Suprapubic skin (tissue), 4 donors: ENCODE measurements at regions not wholly inside any gene's neighbourhood (a gene's known extent, or its start where the extent isn't known, plus 50 kb on each side); places are given as distances from the start of the nearest gene placed in this dataset.

ENCODE experiments used
- DNase-seq, 2 donors: peaks; one replicate each; pipeline ENCODE4 v3.0.0-alpha.2; 2019; ENCODE audit warnings: low spot score in 2 of 2
- H3K27ac ChIP-seq: fragments of 200-600 bp; sonication (generic); one replicate; pipeline ENCODE4 v1.5.1; 2019
- H3K27me3 ChIP-seq: fragments of 200-600 bp; sonication (generic); one replicate; pipeline ENCODE4 v1.5.1; 2019
- H3K36me3 ChIP-seq: fragments of 200-600 bp; sonication (generic); one replicate; pipeline ENCODE4 v1.5.1; 2019
- H3K4me1 ChIP-seq: fragments of 200-600 bp; sonication (generic); one replicate; pipeline ENCODE4 v1.5.1; 2019
- H3K4me3 ChIP-seq: fragments of 200-600 bp; sonication (generic); one replicate; pipeline ENCODE4 v1.5.1; 2019; ENCODE audit warnings: mild to moderate bottlenecking
- H3K9me3 ChIP-seq: fragments of 200-600 bp; sonication (generic); one replicate; pipeline ENCODE4 v1.5.1; 2019
- EP300 ChIP-seq: sonication (generic); formaldehyde crosslinking; IDR thresholded peaks from one replicate; pipeline ENCODE4 v1.6.1; 2017; ENCODE audit warnings: antibody characterized with exemption
- POLR2A ChIP-seq, 2 donors: fragments of 450-650 bp; IDR thresholded peaks; one replicate each; pipeline ENCODE4 v1.6.1; 2017; ENCODE audit warnings: antibody characterized with exemption in 2 of 2, mild to moderate bottlenecking in 2 of 2, moderate library complexity in 2 of 2
- POLR2AphosphoS5 ChIP-seq, 3 donors: sonication (generic); formaldehyde crosslinking; IDR thresholded peaks; one replicate each; pipeline ENCODE4 v1.6.1; 2017; ENCODE audit warnings: antibody characterized with exemption in 3 of 3
- WGBS: methylation state at CpG from one replicate; pipeline ENCODE4 v1.1.5; 2018; 5-methylcytosine and 5-hydroxymethylcytosine counted together
- TF ChIP-seq, protein P1 (sequence below), 2 donors: fragments of 200-600 bp in 1 of 2; fragments of 450-650 bp in 1 of 2; sonication (generic) in 1 of 2; IDR thresholded peaks; one replicate each; pipeline ENCODE4 v1.5.1; 2016 to 2019; ENCODE audit warnings: antibody characterized with exemption in 2 of 2, mild to moderate bottlenecking in 1 of 2, moderate library complexity in 1 of 2

DNA sequence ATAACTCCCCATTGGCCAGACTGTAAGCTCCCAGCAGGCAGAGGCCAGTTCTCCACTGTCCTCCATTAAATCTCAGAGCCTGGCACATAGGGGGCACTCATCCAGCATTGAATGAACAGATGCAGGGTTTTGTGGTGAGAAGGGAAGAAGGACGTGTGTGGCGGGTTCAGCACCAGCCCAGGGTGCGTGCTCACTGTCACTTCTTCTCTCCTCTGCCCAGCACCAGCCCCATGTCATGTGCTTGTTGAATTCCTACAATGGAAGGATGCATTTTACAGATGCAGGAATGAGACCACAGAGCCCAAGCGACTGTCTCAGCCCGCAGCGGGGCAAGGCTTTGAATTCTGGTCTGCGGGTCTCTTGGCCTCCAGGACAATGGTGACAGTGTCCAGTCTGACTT is 149.9 kb downstream of the CEBPB start:
- Histone ChIP-seq H3K27ac (no peak overlapping the region), H3K27me3 (no peaks in the 10 kb centered on the region), H3K36me3 (no peaks in the 10 kb centered on the region), H3K4me1 (peaks cover 33% of the 10 kb centered on the region), H3K9me3 (no peaks in the 10 kb centered on the region), H3K4me3 (no peak overlapping the region)
- DNase-seq: no peak
- TF ChIP-seq POLR2A (IDR thresholded peaks at IDR 0.05) (no peak), EP300 (no peak), POLR2AphosphoS5 (IDR thresholded peaks at IDR 0.05) (no peak)
- TF ChIP-seq, protein P1, sequence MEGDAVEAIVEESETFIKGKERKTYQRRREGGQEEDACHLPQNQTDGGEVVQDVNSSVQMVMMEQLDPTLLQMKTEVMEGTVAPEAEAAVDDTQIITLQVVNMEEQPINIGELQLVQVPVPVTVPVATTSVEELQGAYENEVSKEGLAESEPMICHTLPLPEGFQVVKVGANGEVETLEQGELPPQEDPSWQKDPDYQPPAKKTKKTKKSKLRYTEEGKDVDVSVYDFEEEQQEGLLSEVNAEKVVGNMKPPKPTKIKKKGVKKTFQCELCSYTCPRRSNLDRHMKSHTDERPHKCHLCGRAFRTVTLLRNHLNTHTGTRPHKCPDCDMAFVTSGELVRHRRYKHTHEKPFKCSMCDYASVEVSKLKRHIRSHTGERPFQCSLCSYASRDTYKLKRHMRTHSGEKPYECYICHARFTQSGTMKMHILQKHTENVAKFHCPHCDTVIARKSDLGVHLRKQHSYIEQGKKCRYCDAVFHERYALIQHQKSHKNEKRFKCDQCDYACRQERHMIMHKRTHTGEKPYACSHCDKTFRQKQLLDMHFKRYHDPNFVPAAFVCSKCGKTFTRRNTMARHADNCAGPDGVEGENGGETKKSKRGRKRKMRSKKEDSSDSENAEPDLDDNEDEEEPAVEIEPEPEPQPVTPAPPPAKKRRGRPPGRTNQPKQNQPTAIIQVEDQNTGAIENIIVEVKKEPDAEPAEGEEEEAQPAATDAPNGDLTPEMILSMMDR (IDR thresholded peaks at IDR 0.05): no peak
- WGBS: 97% methylated on average over 7 of the region's 7 CpGs

DNA sequence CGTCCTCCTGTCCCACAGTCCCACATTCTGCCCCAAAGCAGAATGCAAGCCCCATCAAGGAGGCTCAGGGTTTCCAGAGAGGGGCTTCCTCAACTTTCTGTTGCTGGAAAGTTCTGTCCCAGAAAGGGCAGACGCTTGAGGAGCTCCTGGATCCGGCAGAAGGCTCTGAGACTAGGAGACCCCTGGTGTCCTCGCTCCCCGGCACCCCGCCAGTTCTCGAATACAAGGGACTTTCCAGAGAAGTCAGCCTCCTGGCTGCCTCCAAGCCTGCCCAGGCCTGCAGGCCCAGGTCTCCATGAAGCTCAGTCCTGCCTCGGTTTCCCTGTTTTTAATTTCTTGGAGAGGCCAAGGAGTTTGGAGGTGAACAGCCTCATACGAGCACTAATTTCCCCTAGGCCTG is 150.4 kb downstream of the CEBPB start:
- H3K27ac ChIP-seq: no peak overlapping the region
- no peaks in the 10 kb centered on the region for H3K27me3 ChIP-seq
- H3K4me3 ChIP-seq: no peak overlapping the region
- no peak for DNase-seq
- TF ChIP-seq POLR2A (IDR thresholded peaks at IDR 0.05): no peak
- no peak for TF ChIP-seq POLR2AphosphoS5 (IDR thresholded peaks at IDR 0.05)
- TF ChIP-seq, protein P1 (IDR thresholded peaks at IDR 0.05): no peak
- TF ChIP-seq EP300: no peak
- H3K9me3 ChIP-seq: no peaks in the 10 kb centered on the region
- peaks cover 38% of the 10 kb centered on the region for H3K4me1 ChIP-seq
- 70% methylated on average over 3 of the region's 9 CpGs for WGBS
- no peaks in the 10 kb centered on the region for H3K36me3 ChIP-seq

DNA sequence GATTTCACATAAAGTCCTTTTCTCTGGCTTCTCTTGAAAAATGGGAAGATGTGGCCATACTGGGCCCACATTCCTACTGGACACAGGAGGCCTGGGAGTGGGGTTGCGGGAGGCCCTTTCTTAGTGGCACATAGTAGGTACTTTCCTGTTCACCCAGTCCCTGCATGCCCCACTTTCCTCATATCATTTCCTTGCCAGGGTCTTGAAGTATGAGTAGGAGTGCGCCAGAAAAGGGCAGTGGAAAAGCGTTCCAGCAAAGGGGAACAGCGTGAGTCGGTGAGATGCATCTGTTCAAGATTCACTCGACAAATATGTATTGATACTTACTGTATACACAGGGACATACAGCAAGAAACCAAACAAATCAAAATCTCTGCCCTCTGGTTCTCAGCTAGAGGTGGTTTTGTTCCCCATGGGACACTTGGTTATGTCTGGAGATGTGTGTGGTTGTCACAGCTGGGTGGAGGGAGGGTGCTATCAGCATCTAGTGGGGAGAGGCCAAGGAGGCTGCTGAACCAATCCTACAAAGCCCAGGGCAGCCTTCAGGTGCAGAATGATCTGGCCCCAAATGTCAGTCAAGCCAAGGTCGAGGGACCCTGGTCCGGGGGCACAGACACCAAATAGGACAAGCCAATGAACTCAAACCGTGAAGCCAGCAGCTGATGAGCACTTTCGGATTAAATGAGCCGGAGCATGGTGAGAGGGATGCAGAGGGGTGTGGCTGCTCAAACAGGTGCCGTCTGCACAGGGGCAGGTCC is 151.4 kb downstream of the CEBPB start:
- Histone ChIP-seq H3K27ac (no peak overlapping the region), H3K4me3 (no peak overlapping the region), H3K4me1 (peaks cover 48% of the 10 kb centered on the region), H3K9me3 (no peaks in the 10 kb centered on the region), H3K36me3 (no peaks in the 10 kb centered on the region), H3K27me3 (no peaks in the 10 kb centered on the region)
- 87% methylated on average over 12 of the region's 12 CpGs for WGBS
- TF ChIP-seq EP300 (no peak), POLR2A (IDR thresholded peaks at IDR 0.05) (no peak), POLR2AphosphoS5 (IDR thresholded peaks at IDR 0.05) (no peak)
- TF ChIP-seq, protein P1 (IDR thresholded peaks at IDR 0.05): no peak
- DNase-seq: no peak

DNA sequence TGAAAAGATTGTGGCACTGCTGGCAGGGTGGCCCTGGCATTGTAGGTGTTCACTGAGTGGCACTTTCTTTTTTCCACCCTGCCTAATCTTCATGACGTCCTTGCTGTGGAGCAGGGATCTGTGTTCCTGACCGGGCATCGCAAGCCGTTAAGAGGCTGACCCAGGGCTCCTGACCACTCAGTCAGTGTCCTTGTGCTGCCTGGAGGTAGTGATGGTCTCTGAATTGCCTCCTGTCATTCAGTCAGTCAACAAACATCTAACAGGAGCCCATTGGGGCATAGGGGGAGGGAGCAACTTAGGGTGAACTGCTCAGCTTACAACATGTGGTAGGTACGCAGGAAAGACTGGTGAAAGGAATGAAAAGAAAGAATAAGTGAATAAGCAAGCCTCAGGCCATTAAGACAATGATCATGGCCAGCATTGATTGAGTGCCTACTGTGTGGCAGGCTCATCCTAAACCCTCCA is 152.0 kb downstream of the CEBPB start:
- DNase-seq: no peak
- 94% methylated on average over 5 of the region's 5 CpGs for WGBS
- H3K27me3 ChIP-seq: no peaks in the 10 kb centered on the region
- H3K27ac ChIP-seq: peak overlapping the region; percentile 70
- peaks cover 55% of the 10 kb centered on the region for H3K4me1 ChIP-seq
- H3K4me3 ChIP-seq: no peak overlapping the region
- TF ChIP-seq EP300 (no peak), POLR2AphosphoS5 (IDR thresholded peaks at IDR 0.05) (no peak), POLR2A (IDR thresholded peaks at IDR 0.05) (no peak)
- TF ChIP-seq, protein P1 (IDR thresholded peaks at IDR 0.05): no peak
- H3K9me3 ChIP-seq: no peaks in the 10 kb centered on the region
- H3K36me3 ChIP-seq: no peaks in the 10 kb centered on the region

DNA sequence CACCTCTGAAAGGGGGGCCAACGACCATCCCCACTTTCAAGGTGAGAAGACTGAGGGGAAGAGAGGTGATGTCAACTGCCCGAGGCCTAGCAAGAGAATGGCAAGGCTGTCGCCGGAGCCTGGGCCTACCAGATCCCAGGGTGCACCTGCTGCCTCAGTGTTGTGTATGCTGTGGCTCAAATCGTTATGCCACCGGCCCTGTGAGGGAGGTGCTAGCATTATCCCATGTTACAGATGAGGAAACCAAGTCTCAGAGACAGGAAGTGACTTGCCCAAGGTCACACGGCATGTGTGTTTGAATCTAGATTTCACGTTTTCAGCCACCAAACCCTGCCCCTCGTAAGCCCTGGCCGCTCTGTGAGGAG is 152.5 kb downstream of the CEBPB start:
- no peaks in the 10 kb centered on the region for H3K9me3 ChIP-seq
- no peaks in the 10 kb centered on the region for H3K27me3 ChIP-seq
- peaks cover 57% of the 10 kb centered on the region for H3K4me1 ChIP-seq
- 74% methylated on average over 7 of the region's 10 CpGs for WGBS
- H3K36me3 ChIP-seq: no peaks in the 10 kb centered on the region
- TF ChIP-seq POLR2A (IDR thresholded peaks at IDR 0.05): no peak
- no peak for TF ChIP-seq EP300
- no peak for TF ChIP-seq POLR2AphosphoS5 (IDR thresholded peaks at IDR 0.05)
- TF ChIP-seq, protein P1 (IDR thresholded peaks at IDR 0.05): no peak
- no peak overlapping the region for H3K4me3 ChIP-seq
- DNase-seq: no peak
- peak overlapping the region; percentile 70 for H3K27ac ChIP-seq
